OCI-LY7 (cell line): ENCODE measurements at regions not wholly inside any gene's neighbourhood (a gene's known extent, or its start where the extent isn't known, plus 50 kb on each side); places are given as distances from the start of the nearest gene placed in this dataset.

ENCODE experiments used
- BruUV-seq: library from RNA; stranded (reverse); fragments of 400-500 nt; replicated peaks from 2 replicates; lab custom pipeline; 2021; lab: Mats Ljungman, UMichigan
- CTCF ChIA-PET: fragments of 300-600 bp; sonication (Branson Sonifier 250); formaldehyde crosslinking; loops from one replicate; lab custom pipeline; 2022; ENCODE audit warnings: antibody characterized with exemption; ENCODE audit not compliant: unreplicated experiment; lab: Charles Lee
- POLR2A ChIA-PET: fragments of 300-600 bp; sonication (Branson Sonifier 250); formaldehyde crosslinking; loops from one replicate; lab custom pipeline; 2022; ENCODE audit warnings: antibody characterized with exemption; lab: Charles Lee
- DNase-seq: peaks from one replicate; pipeline ENCODE4 v3.0.0-alpha.2; 2015; ENCODE audit warnings: low spot score
- H2AFZ ChIP-seq: fragments of 200-600 bp; sonication (generic), shearing (Covaris generic); 2 replicates; pipeline ENCODE4 v1.6.1; 2014; ENCODE audit warnings: mild to moderate bottlenecking, antibody characterized with exemption, low read length, moderate library complexity
- H3K27ac ChIP-seq: fragments of 200-600 bp; sonication (generic); 2 replicates; pipeline ENCODE4 v1.5.1; 2014; ENCODE audit warnings: mixed run types, low read depth, mild to moderate bottlenecking, moderate library complexity, low read length, inconsistent platforms; ENCODE audit not compliant: poor library complexity, severe bottlenecking
- H3K36me3 ChIP-seq: fragments of 200-600 bp; sonication (generic); 2 replicates; pipeline ENCODE4 v1.6.1; 2014; ENCODE audit warnings: mild to moderate bottlenecking, antibody characterized with exemption, low read length, moderate library complexity, mixed read lengths; ENCODE audit not compliant: insufficient read depth
- H3K4me1 ChIP-seq: fragments of 200-600 bp; sonication (generic); 2 replicates; pipeline ENCODE4 v1.5.1; 2014; ENCODE audit warnings: mild to moderate bottlenecking, low read length; ENCODE audit not compliant: insufficient read depth, poor library complexity, severe bottlenecking
- H3K4me2 ChIP-seq: fragments of 200-600 bp; sonication (generic); 2 replicates; pipeline ENCODE4 v1.6.1; 2014; ENCODE audit warnings: mild to moderate bottlenecking, low read length
- H3K4me3 ChIP-seq: fragments of 200-600 bp; sonication (generic); 2 replicates; pipeline ENCODE4 v1.5.1; 2014; ENCODE audit warnings: mild to moderate bottlenecking, low read depth, low read length; ENCODE audit not compliant: poor library complexity, severe bottlenecking
- H3K79me2 ChIP-seq: fragments of 200-600 bp; sonication (generic); 2 replicates; pipeline ENCODE4 v1.6.1; 2016; ENCODE audit warnings: low read depth, mild to moderate bottlenecking, low read length, moderate library complexity, mixed read lengths; ENCODE audit not compliant: insufficient read depth
- H3K9me2 ChIP-seq: fragments of 200-600 bp; sonication (generic); 2 replicates; pipeline ENCODE4 v1.6.1; 2016; ENCODE audit warnings: mild to moderate bottlenecking, low read length, mixed read lengths; ENCODE audit not compliant: insufficient read depth
- H3K9me3 ChIP-seq: fragments of 200-600 bp; sonication (generic); 2 replicates; pipeline ENCODE4 v1.6.1; 2014; ENCODE audit warnings: mild to moderate bottlenecking, mixed run types, low read length, mixed read lengths
- H4K20me1 ChIP-seq: fragments of 200-600 bp; sonication (generic); 2 replicates; pipeline ENCODE4 v1.6.1; 2014; ENCODE audit warnings: mild to moderate bottlenecking, antibody characterized with exemption, low read length, moderate library complexity, mixed read lengths; ENCODE audit not compliant: insufficient read depth
- CTCF ChIP-seq: fragments of 200-600 bp; sonication (generic); conservative IDR thresholded peaks from 2 replicates; pipeline ENCODE4 v1.5.1; 2014; ENCODE audit warnings: mild to moderate bottlenecking, antibody characterized with exemption, low read length, moderate library complexity, mixed read lengths
- EZH2phosphoT487 ChIP-seq: fragments of 200-600 bp; sonication (generic); IDR thresholded peaks from 2 replicates; pipeline ENCODE4 v1.6.1; 2018; ENCODE audit warnings: low read depth, borderline replicate concordance, mild to moderate bottlenecking, mixed run types, antibody characterized with exemption, low read length, moderate library complexity, mixed read lengths
- intact Hi-C: fragments of 100-400 bp; cut with micrococcal nuclease; formaldehyde crosslinking; loops from one replicate; pipeline ENCODE4 v1.10.0; 2022; ENCODE audit not compliant: unreplicated experiment

GRCh38 chr11:26851291-26851690 is 129.4 kb upstream of the SLC5A12 start:
- TF ChIP-seq CTCF, result no peak
- TF ChIP-seq EZH2phosphoT487, result no peak
- no peaks in the 10 kb centered on the region for H3K9me3 ChIP-seq
- no TSS peak for BruUV-seq
- H3K27ac ChIP-seq, result no peak overlapping the region
- no peak for DNase-seq
- intact Hi-C loops, result no loop called here
- H3K36me3 ChIP-seq, result no peaks in the 10 kb centered on the region
- H3K79me2 ChIP-seq, result no peaks in the 10 kb centered on the region
- CTCF ChIA-PET, result no interaction called here
- no peak overlapping the region for H2AFZ ChIP-seq
- no peaks in the 10 kb centered on the region for H3K4me1 ChIP-seq
- POLR2A ChIA-PET, result no interaction called here
- H3K4me2 ChIP-seq, result no peak overlapping the region
- no peaks in the 10 kb centered on the region for H4K20me1 ChIP-seq
- no peak overlapping the region for H3K4me3 ChIP-seq
- H3K9me2 ChIP-seq, result no peaks in the 10 kb centered on the region

GRCh38 chr11:26851696-26852095 is 129.8 kb upstream of the SLC5A12 start:
- no peak for DNase-seq
- ChIA-PET POLR2A (no interaction called here), CTCF (no interaction called here)
- intact Hi-C loops, result no loop called here
- TF ChIP-seq EZH2phosphoT487 (no peak), CTCF (no peak)
- H4K20me1 ChIP-seq, result no peaks in the 10 kb centered on the region
- no peak overlapping the region for H2AFZ ChIP-seq
- H3K9me2 ChIP-seq, result no peaks in the 10 kb centered on the region
- BruUV-seq, result no TSS peak
- H3K27ac ChIP-seq, result no peak overlapping the region
- no peaks in the 10 kb centered on the region for H3K79me2 ChIP-seq
- H3K4me2 ChIP-seq, result no peak overlapping the region
- H3K4me1 ChIP-seq, result no peaks in the 10 kb centered on the region
- H3K9me3 ChIP-seq, result no peaks in the 10 kb centered on the region
- H3K4me3 ChIP-seq, result no peak overlapping the region
- no peaks in the 10 kb centered on the region for H3K36me3 ChIP-seq

GRCh38 chr11:26858098-26858497 is 135.8 kb upstream of the FIBIN start:
- Histone ChIP-seq H3K79me2 (no peaks in the 10 kb centered on the region), H3K36me3 (no peaks in the 10 kb centered on the region), H3K4me3 (no peak overlapping the region), H3K4me2 (no peak overlapping the region), H2AFZ (no peak overlapping the region), H3K4me1 (no peaks in the 10 kb centered on the region), H3K27ac (no peak overlapping the region), H3K9me2 (no peaks in the 10 kb centered on the region), H4K20me1 (no peaks in the 10 kb centered on the region), H3K9me3 (no peaks in the 10 kb centered on the region)
- ChIA-PET POLR2A (interaction anchor here (0.7 kb wide), 1 partner anchor 649 kb away, joined by 3 read pairs; the partner anchor contains the start of gene LIN7C), CTCF (no interaction called here)
- no TSS peak for BruUV-seq
- TF ChIP-seq EZH2phosphoT487 (no peak), CTCF (no peak)
- DNase-seq, result no peak
- intact Hi-C loops, result no loop called here
